HL-60 (cell line): ENCODE measurements at regions not wholly inside any gene's neighbourhood (a gene's known extent, or its start where the extent isn't known, plus 50 kb on each side); places are given as distances from the start of the nearest gene placed in this dataset.
"Not testable (repeated sequence)": the region's sequence is repeated elsewhere in the genome, so short reads cannot be mapped to it uniquely, and the experiment has no call there.

Source experiments
- CTCF ChIP-seq: IDR thresholded peaks from one replicate; pipeline ENCODE4 v1.5.1; 2011; ENCODE audit warnings: low read length, control low read depth, inconsistent platforms; ENCODE audit not compliant: insufficient read depth
- GABPA ChIP-seq: IDR thresholded peaks from 2 replicates; pipeline ENCODE4 v1.6.1; 2012; ENCODE audit warnings: low read depth
- POLR2AphosphoS5 ChIP-seq: IDR thresholded peaks from 2 replicates; pipeline ENCODE4 v1.6.1; 2012; ENCODE audit warnings: low read depth
- REST ChIP-seq: IDR thresholded peaks from 2 replicates; pipeline ENCODE4 v1.6.1; 2012; ENCODE audit warnings: low read depth; ENCODE audit not compliant: insufficient replicate concordance

- TF ChIP-seq CTCF, POLR2AphosphoS5, REST, GABPA: not testable (repeated sequence)
Observed at GRCh38 chr16:29221281-29221955, 185.1 kb downstream of the NPIPB11 start.
